PFSK-1 (cell line): ENCODE measurements at regions not wholly inside any gene's neighbourhood (a gene's known extent, or its start where the extent isn't known, plus 50 kb on each side); places are given as distances from the start of the nearest gene placed in this dataset.

Source experiments
- POLR2AphosphoS5 ChIP-seq: IDR thresholded peaks from 2 replicates; pipeline ENCODE4 v1.6.1; 2012; ENCODE audit warnings: low read depth, mild to moderate bottlenecking, control low read depth, low read length, moderate library complexity
- SIN3A ChIP-seq: IDR thresholded peaks from 2 replicates; pipeline ENCODE4 v1.6.1; 2012; ENCODE audit warnings: mild to moderate bottlenecking, low read length, moderate library complexity, borderline replicate concordance; ENCODE audit not compliant: insufficient read depth
- TAF1 ChIP-seq: IDR thresholded peaks from 2 replicates; pipeline ENCODE4 v1.6.1; 2012; ENCODE audit warnings: low read length, control low read depth, borderline replicate concordance; ENCODE audit not compliant: insufficient read depth

GRCh38 chr4:33536898-33537297, 2707.4 kb downstream of the ARAP2 start:
- TF ChIP-seq TAF1 (no peak), POLR2AphosphoS5 (no peak), SIN3A (no peak)
